ENCODE measurements at regions not wholly inside any gene's neighbourhood (a gene's known extent, or its start where the extent isn't known, plus 50 kb on each side); places are given as distances from the start of the nearest gene placed in this dataset.

DNA sequence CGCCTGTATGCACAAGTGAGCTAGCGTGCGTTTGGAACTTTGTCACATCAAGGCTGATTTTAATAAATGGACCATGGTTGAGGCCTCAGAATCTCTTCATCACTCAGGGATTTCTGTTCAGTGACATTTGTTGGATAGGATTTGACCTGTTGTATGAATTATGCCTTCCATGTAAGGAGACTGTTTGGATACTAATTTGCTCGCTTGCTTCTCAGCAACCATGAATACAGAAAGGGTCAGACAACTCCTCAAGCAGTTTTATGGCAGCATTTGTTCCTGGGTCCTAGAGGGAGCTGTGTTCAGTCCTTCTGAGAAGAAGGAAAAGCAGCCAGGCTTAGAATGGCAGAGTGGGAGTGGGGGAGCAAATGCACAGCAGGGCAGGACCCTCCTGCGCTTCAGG, 269.7 kb upstream of the LCORL start:
- no peak for DNase-seq (ENCODE audit: low read depth)
- H3K4me3 ChIP-seq (ENCODE audit: low read length), result no peak overlapping the region
- no peaks in the 10 kb centered on the region for H3K36me3 ChIP-seq (ENCODE audit: control insufficient read depth, insufficient read depth, low read length, severe bottlenecking)
- no peaks in the 10 kb centered on the region for H3K27me3 ChIP-seq (replicated peaks; ENCODE audit: control insufficient read depth, insufficient read depth, low read length)
- no peaks in the 10 kb centered on the region for H3K4me1 ChIP-seq (ENCODE audit: control insufficient read depth, insufficient read depth, low read length)
- H3K9ac ChIP-seq (ENCODE audit: low read length), result no peak overlapping the region
- H3K9me3 ChIP-seq (ENCODE audit: control insufficient read depth, low read length), result no peaks in the 10 kb centered on the region

DNA sequence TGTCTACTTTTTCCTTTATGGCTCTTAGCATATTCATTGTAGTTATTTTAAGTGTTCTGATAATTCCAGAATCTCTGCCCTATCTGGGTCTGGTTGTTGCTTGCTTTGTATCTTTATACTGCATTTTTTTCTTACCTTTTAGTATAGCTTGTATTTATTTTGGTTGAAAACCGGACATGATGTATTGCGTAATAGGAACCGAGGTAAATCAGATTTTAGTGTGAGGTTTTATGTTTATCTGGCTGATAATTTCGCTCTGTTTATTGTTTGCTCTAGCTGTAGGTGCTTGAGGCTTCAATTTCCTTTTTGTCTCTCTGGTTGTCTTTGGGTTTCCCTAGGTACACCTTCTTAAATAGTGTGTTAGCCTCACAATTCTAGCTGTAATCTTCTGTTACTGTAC, 263.8 kb upstream of the LCORL start:
- no peak for DNase-seq (ENCODE audit: low read depth)
- H3K9me3 ChIP-seq (ENCODE audit: control insufficient read depth, low read length), result peaks cover 8% of the 10 kb centered on the region
- no peaks in the 10 kb centered on the region for H3K27me3 ChIP-seq (replicated peaks; ENCODE audit: control insufficient read depth, insufficient read depth, low read length)
- no peaks in the 10 kb centered on the region for H3K36me3 ChIP-seq (ENCODE audit: control insufficient read depth, insufficient read depth, low read length, severe bottlenecking)
- no peak overlapping the region for H3K4me3 ChIP-seq (ENCODE audit: low read length)
- no peaks in the 10 kb centered on the region for H3K4me1 ChIP-seq (ENCODE audit: control insufficient read depth, insufficient read depth, low read length)
- H3K9ac ChIP-seq (ENCODE audit: low read length), result no peak overlapping the region

DNA sequence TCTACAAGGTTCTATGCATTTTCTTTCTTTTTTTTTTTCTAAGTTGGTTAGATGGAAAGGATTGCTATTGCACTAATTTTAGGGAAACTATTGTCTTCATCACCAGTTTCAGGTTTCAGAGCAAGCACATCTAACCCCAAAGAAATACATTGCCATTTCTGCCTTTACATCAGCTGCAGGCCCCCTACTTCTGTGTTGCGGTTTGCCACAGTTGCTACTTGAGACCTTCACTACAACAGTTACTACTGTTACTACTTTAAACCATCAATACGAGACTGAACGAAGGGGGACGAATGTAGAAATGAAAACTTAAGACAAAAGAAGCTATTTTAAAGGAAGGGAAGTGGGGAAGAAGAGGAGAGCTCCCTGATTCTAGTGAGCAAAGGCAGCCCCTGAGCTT, 256.7 kb upstream of the LCORL start:
- no peaks in the 10 kb centered on the region for H3K27me3 ChIP-seq (replicated peaks; ENCODE audit: control insufficient read depth, insufficient read depth, low read length)
- H3K36me3 ChIP-seq (ENCODE audit: control insufficient read depth, insufficient read depth, low read length, severe bottlenecking), result no peaks in the 10 kb centered on the region
- peaks cover 2% of the 10 kb centered on the region for H3K9me3 ChIP-seq (ENCODE audit: control insufficient read depth, low read length)
- H3K9ac ChIP-seq (ENCODE audit: low read length), result no peak overlapping the region
- DNase-seq (ENCODE audit: low read depth), result no peak
- no peaks in the 10 kb centered on the region for H3K4me1 ChIP-seq (ENCODE audit: control insufficient read depth, insufficient read depth, low read length)
- H3K4me3 ChIP-seq (ENCODE audit: low read length), result no peak overlapping the region

DNA sequence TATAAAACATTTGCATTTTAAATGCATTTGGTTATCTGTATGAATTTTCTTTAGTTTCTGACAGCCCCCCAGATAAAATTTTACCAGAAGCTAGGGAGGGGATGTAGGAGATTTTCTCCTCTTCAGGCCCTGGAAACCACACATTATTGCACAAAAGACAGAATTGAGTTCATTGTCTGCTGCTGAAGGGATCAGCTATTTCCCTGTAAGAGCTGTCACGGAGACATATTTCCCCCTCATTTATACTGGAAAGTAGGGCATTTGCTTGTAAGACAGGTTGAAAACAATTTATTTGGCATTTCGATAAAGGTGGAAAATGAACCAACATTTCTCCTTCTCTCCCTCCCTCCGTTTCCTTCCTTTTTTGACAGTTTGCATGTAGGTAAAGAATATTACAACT, 241.3 kb upstream of the LCORL start:
- H3K4me1 ChIP-seq (ENCODE audit: control insufficient read depth, insufficient read depth, low read length), result no peaks in the 10 kb centered on the region
- no peak overlapping the region for H3K4me3 ChIP-seq (ENCODE audit: low read length)

DNA sequence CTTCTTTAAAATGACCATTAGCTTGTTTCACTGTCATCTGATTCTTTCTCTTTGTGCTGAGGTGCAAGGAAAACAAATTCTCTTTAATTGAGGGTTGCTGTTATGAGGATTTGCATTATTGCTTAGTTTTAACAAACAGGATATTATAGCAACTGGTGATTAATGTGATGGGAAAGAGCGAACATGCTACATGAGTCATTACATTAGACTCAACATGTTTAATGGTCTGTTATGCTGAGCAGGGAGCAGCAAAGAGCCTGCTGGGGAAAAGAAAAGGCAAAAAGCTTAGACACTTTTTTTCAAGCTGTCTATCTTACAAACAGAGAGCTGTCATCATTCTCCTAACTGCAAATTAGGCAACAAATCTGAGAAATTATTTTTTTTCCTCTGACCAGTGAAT, 230.5 kb upstream of the LCORL start:
- Histone ChIP-seq H3K36me3 (ENCODE audit: control insufficient read depth, insufficient read depth, low read length, severe bottlenecking) (no peaks in the 10 kb centered on the region), H3K27me3 (replicated peaks; ENCODE audit: control insufficient read depth, insufficient read depth, low read length) (no peaks in the 10 kb centered on the region)
- no peak for DNase-seq (ENCODE audit: low read depth)

More for the DNA sequence above, 241.3 kb upstream of the LCORL start:
- no peak overlapping the region for H3K9ac ChIP-seq (ENCODE audit: low read length)
- no peaks in the 10 kb centered on the region for H3K9me3 ChIP-seq (ENCODE audit: control insufficient read depth, low read length)
- no peak for DNase-seq (ENCODE audit: low read depth)
- no peaks in the 10 kb centered on the region for H3K27me3 ChIP-seq (replicated peaks; ENCODE audit: control insufficient read depth, insufficient read depth, low read length)
- no peaks in the 10 kb centered on the region for H3K36me3 ChIP-seq (ENCODE audit: control insufficient read depth, insufficient read depth, low read length, severe bottlenecking)

DNA sequence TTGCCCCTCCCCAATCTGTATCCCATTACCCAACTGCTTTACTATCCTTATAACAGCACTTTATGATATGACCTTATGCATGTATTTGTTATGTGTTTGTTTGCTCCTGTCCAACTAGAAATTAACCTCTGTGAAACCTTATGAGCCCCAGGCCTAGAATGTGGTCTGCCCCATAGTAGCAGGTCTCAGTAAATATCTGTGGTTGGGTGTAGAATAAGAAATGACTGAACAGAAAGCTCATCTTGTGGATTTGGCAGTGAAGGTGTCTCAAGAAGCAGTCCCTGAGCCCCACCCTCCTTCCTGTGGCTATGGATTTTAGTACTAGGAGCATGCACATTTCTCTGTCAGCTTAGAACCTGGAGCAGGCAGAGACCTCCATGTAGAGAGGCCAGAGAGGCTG, 229.0 kb upstream of the LCORL start:
- H3K4me3 ChIP-seq (ENCODE audit: low read length), result no peak overlapping the region
- no peaks in the 10 kb centered on the region for H3K9me3 ChIP-seq (ENCODE audit: control insufficient read depth, low read length)
- no peaks in the 10 kb centered on the region for H3K4me1 ChIP-seq (ENCODE audit: control insufficient read depth, insufficient read depth, low read length)
- H3K36me3 ChIP-seq (ENCODE audit: control insufficient read depth, insufficient read depth, low read length, severe bottlenecking), result no peaks in the 10 kb centered on the region
- no peak overlapping the region for H3K9ac ChIP-seq (ENCODE audit: low read length)
- no peaks in the 10 kb centered on the region for H3K27me3 ChIP-seq (replicated peaks; ENCODE audit: control insufficient read depth, insufficient read depth, low read length)
- no peak for DNase-seq (ENCODE audit: low read depth)

More for the DNA sequence above, 230.5 kb upstream of the LCORL start:
- no peak overlapping the region for H3K4me3 ChIP-seq (ENCODE audit: low read length)
- no peaks in the 10 kb centered on the region for H3K9me3 ChIP-seq (ENCODE audit: control insufficient read depth, low read length)
- H3K9ac ChIP-seq (ENCODE audit: low read length), result no peak overlapping the region
- H3K4me1 ChIP-seq (ENCODE audit: control insufficient read depth, insufficient read depth, low read length), result no peaks in the 10 kb centered on the region

DNA sequence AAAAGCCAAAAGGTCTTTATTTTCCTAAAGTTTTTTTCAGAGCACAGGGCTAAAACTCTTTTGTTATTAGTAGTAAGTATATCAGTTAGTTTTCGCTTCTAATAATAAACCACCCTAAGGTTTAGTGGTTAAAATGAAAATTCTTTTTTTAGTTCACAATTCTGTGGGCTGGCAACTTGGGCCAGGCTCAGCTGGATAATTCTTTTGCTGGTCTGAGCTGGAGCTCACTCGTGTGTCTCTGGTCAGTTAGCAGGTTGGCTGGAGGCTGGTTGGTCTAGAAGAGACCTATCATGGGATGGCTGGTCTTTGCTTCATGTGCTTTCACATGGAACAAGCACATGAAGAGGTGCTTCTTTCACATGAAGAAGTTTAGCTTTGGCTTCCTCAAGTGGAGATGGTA, 227.1 kb upstream of the LCORL start:
- Histone ChIP-seq H3K36me3 (ENCODE audit: control insufficient read depth, insufficient read depth, low read length, severe bottlenecking) (no peaks in the 10 kb centered on the region), H3K4me3 (ENCODE audit: low read length) (no peak overlapping the region), H3K9me3 (ENCODE audit: control insufficient read depth, low read length) (no peaks in the 10 kb centered on the region), H3K9ac (ENCODE audit: low read length) (no peak overlapping the region), H3K27me3 (replicated peaks; ENCODE audit: control insufficient read depth, insufficient read depth, low read length) (no peaks in the 10 kb centered on the region), H3K4me1 (ENCODE audit: control insufficient read depth, insufficient read depth, low read length) (no peaks in the 10 kb centered on the region)
- no peak for DNase-seq (ENCODE audit: low read depth)

DNA sequence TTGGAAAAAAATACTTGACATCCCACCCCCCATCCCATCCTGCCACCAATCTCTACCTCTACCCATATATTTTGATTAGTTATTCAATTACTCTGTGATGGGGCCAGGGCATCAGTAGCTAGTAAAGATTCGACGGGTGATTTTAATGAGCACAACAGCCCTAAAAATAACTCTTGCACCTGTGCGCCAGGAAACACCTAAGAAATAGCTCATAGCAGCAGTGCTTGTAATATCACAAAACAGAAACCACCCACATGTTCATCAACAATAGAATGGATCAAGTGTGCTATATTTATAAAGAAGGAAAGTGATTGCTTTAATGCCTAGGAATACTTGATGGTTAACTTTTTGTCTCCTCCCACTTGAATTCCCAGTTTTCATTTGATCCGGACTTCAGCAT, 225.6 kb upstream of the LCORL start:
- H3K4me1 ChIP-seq (ENCODE audit: control insufficient read depth, insufficient read depth, low read length), result no peaks in the 10 kb centered on the region
- no peak overlapping the region for H3K4me3 ChIP-seq (ENCODE audit: low read length)
- no peaks in the 10 kb centered on the region for H3K9me3 ChIP-seq (ENCODE audit: control insufficient read depth, low read length)
- no peaks in the 10 kb centered on the region for H3K36me3 ChIP-seq (ENCODE audit: control insufficient read depth, insufficient read depth, low read length, severe bottlenecking)
- H3K27me3 ChIP-seq (replicated peaks; ENCODE audit: control insufficient read depth, insufficient read depth, low read length), result no peaks in the 10 kb centered on the region
- DNase-seq (ENCODE audit: low read depth), result no peak
- no peak overlapping the region for H3K9ac ChIP-seq (ENCODE audit: low read length)

DNA sequence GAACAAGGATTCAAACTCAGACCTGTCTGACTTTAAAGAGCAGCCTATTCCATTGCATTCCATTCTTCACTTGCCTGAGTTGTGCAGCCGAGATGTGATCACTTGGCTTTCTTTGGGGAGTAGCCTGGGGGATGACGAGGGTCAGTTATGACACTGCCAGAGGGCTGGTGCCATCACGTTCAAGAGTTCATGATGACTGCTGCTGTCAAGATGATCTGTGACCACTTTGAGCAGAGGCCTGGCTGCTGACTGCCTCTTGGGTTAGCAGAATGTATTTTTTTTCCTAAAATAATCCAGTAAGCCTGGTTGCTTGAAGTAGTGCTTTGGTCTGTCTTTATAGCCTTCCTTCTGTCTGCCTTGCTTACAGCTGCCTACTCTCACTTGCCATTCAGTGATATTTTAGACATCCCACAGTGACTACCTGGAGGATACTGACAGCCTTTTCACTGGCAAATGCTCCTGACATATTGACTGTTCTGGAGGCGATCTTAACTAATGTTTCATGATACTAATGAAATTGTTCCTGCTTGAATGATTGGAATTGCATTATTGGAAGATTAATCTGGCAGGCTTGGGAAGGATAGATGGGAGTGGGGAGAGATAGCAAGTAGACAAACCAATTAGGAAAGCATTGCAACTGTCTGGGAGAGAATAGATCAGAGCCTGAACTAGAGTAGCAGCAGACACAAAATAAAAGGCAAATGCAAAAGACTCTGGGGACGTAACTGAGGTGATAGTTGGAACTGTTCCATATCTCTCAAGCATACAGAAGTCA, 221.6 kb upstream of the LCORL start:
- Histone ChIP-seq H3K9me3 (ENCODE audit: control insufficient read depth, low read length) (no peaks in the 10 kb centered on the region), H3K4me1 (ENCODE audit: control insufficient read depth, insufficient read depth, low read length) (no peaks in the 10 kb centered on the region), H3K9ac (ENCODE audit: low read length) (no peak overlapping the region), H3K4me3 (ENCODE audit: low read length) (no peak overlapping the region), H3K27me3 (replicated peaks; ENCODE audit: control insufficient read depth, insufficient read depth, low read length) (no peaks in the 10 kb centered on the region), H3K36me3 (ENCODE audit: control insufficient read depth, insufficient read depth, low read length, severe bottlenecking) (no peaks in the 10 kb centered on the region)
- no peak for DNase-seq (ENCODE audit: low read depth)

DNA sequence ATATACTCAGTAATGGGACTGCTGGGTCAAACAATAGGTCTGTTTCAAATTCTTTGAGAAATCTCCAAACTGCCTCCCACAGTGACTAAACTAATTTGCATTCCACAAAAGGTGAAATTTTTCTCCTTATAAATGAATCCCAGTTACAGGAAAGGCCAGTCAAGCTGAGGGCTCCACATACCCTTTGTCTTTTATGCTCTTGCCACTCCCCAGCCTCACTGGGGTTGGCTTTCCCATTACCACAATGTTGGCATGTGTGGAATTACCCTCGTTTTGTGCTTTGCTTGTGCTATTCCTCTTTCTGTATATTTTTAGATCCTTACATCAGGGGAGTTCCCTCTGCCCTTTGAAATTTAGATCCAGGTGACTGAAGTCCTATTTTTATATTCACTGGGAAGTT, 220.2 kb upstream of the LCORL start:
- no peaks in the 10 kb centered on the region for H3K9me3 ChIP-seq (ENCODE audit: control insufficient read depth, low read length)
- no peak for DNase-seq (ENCODE audit: low read depth)
- no peaks in the 10 kb centered on the region for H3K27me3 ChIP-seq (replicated peaks; ENCODE audit: control insufficient read depth, insufficient read depth, low read length)

DNA sequence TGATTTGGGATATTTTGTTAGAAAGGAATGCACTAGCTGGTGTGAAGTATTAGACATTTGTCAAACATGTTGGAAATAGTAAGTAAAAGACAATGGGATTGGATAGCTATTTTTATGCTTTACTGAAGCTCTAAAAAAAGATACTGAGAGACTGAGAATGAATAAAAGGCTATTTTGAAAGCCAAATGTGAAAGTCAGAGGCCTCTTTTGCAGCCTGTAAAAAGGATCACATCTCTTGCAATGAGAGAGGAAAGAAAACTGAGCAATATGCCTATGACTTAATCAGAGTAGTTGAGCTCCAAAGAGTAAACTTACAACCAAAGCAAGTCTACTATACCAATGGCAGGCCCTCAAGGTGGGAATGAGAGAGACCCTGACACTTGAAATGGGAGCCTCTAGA, 212.6 kb upstream of the LCORL start:
- no peak for DNase-seq (ENCODE audit: low read depth)
- Histone ChIP-seq H3K4me3 (ENCODE audit: low read length) (no peak overlapping the region), H3K4me1 (ENCODE audit: control insufficient read depth, insufficient read depth, low read length) (no peaks in the 10 kb centered on the region), H3K27me3 (replicated peaks; ENCODE audit: control insufficient read depth, insufficient read depth, low read length) (no peaks in the 10 kb centered on the region), H3K9ac (ENCODE audit: low read length) (no peak overlapping the region), H3K9me3 (ENCODE audit: control insufficient read depth, low read length) (no peaks in the 10 kb centered on the region), H3K36me3 (ENCODE audit: control insufficient read depth, insufficient read depth, low read length, severe bottlenecking) (no peaks in the 10 kb centered on the region)

More for the DNA sequence above, 220.2 kb upstream of the LCORL start:
- Histone ChIP-seq H3K36me3 (ENCODE audit: control insufficient read depth, insufficient read depth, low read length, severe bottlenecking) (no peaks in the 10 kb centered on the region), H3K4me1 (ENCODE audit: control insufficient read depth, insufficient read depth, low read length) (no peaks in the 10 kb centered on the region), H3K9ac (ENCODE audit: low read length) (no peak overlapping the region), H3K4me3 (ENCODE audit: low read length) (no peak overlapping the region)

DNA sequence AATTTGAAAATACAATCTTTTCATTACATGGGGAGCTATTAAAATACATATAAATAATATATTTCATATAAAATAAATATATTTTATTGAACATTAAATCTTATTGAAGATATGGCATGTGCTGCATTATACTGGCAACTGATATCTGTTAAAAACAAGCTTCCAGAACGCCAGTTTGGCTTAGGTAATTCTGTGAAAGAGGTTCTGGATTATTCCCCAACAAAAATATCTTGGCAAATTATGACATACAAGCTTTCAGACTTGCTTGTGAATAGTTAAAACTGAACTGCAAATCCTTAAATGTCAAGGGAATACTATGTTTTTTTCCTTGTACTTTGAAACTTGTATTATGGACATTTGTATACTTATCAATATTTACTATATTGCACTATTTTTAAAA, 210.2 kb upstream of the LCORL start:
- no peak overlapping the region for H3K4me3 ChIP-seq (ENCODE audit: low read length)
- no peak for DNase-seq (ENCODE audit: low read depth)

More for the DNA sequence above, 210.2 kb upstream of the LCORL start:
- H3K27me3 ChIP-seq (replicated peaks; ENCODE audit: control insufficient read depth, insufficient read depth, low read length), result no peaks in the 10 kb centered on the region
- H3K36me3 ChIP-seq (ENCODE audit: control insufficient read depth, insufficient read depth, low read length, severe bottlenecking), result no peaks in the 10 kb centered on the region
- H3K9ac ChIP-seq (ENCODE audit: low read length), result no peak overlapping the region
- H3K9me3 ChIP-seq (ENCODE audit: control insufficient read depth, low read length), result no peaks in the 10 kb centered on the region
- H3K4me1 ChIP-seq (ENCODE audit: control insufficient read depth, insufficient read depth, low read length), result no peaks in the 10 kb centered on the region
